Mesodermal cell (in vitro differentiated cells): ENCODE measurements at regions not wholly inside any gene's neighbourhood (a gene's known extent, or its start where the extent isn't known, plus 50 kb on each side); places are given as distances from the start of the nearest gene placed in this dataset.

Experiments
- H3K27ac ChIP-seq: 2 replicates; pipeline ENCODE4 v1.7.0; 2013; ENCODE audit warnings: mild to moderate bottlenecking, low read depth, low read length, moderate library complexity; ENCODE audit not compliant: severe bottlenecking
- H3K36me3 ChIP-seq: 2 replicates; pipeline ENCODE4 v1.7.1; 2013; ENCODE audit warnings: mild to moderate bottlenecking, low read length, moderate library complexity; ENCODE audit not compliant: control insufficient read depth, insufficient read depth
- H3K4me1 ChIP-seq: one replicate; pipeline ENCODE4 v1.7.1; 2013; ENCODE audit warnings: mild to moderate bottlenecking, low read length; ENCODE audit not compliant: insufficient read depth, control insufficient read depth, poor library complexity, severe bottlenecking
- H3K4me3 ChIP-seq: 2 replicates; pipeline ENCODE4 v1.7.0; 2013; ENCODE audit warnings: low read length, control low read depth, mild to moderate bottlenecking; ENCODE audit not compliant: insufficient read depth, poor library complexity, severe bottlenecking; ENCODE audit errors: extremely low read depth
- H3K9me3 ChIP-seq: 2 replicates; pipeline ENCODE4 v1.7.1; 2013; ENCODE audit warnings: mild to moderate bottlenecking, low read length, moderate library complexity; ENCODE audit not compliant: control insufficient read depth
- WGBS, 2 experiments: methylation state at CpG; one replicate each; pipeline ENCODE4 v1.1.5; 2013; ENCODE audit warnings: missing lambda C conversion rate in 2 of 2; ENCODE audit not compliant: insufficient coverage in 2 of 2; 5-methylcytosine and 5-hydroxymethylcytosine counted together

GRCh38 chr2:146489386-146489785, 1355.4 kb upstream of the ACVR2A start:
- Histone ChIP-seq H3K9me3 (peaks cover 2% of the 10 kb centered on the region), H3K36me3 (no peaks in the 10 kb centered on the region), H3K4me1 (no peaks in the 10 kb centered on the region), H3K4me3 (no peak overlapping the region), H3K27ac (no peak overlapping the region)
- WGBS, 2 experiments, result no CpG with 5 or more reads among the region's 1 CpG

DNA sequence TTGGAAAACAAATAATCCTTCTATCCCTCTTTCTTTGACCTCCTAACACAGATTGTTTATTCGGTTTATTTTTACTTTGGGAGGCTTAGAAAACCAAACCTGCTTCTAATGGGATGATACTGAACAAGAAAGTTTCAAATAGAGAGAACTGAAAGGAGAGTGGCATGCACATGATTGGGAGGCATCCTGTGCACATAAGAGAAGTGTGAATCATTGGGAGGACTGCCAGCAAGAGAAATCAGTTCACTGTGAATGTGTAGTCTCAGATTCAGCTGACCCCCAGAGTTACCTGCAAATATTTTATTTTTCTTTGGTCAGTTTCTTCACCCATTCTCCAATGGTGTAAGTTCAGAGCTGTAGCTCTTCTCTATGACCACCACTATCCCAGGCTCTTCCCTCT, 1363.2 kb upstream of the ACVR2A start:
- H3K27ac ChIP-seq, result no peak overlapping the region

DNA sequence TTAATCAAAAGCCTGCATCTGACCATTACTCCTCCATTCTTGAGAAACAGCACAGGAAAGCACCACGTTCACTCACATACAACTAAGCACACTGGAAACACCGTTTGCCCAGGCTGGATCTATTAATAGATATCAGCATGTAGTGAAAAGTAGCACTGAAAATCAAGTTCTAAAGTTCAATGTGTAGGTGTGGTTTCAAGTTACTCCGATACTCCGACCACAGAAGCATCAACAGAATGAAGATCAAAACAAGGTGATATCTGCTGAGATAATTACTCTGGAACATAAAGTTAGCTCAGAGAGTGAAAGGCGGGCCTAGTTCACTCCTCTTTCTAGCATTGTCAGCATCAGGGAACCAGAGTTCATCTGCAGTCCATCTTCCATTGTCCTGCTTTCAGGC, 1367.4 kb upstream of the ACVR2A start:
- WGBS, 2 experiments, result 72 to 87% methylated on average over 3 of the region's 5 CpGs
- H3K36me3 ChIP-seq, result no peaks in the 10 kb centered on the region
- no peak overlapping the region for H3K27ac ChIP-seq
- H3K9me3 ChIP-seq, result no peaks in the 10 kb centered on the region
- no peak overlapping the region for H3K4me3 ChIP-seq
- H3K4me1 ChIP-seq, result no peaks in the 10 kb centered on the region

More for the DNA sequence above, 1363.2 kb upstream of the ACVR2A start:
- 71 to 86% methylated on average over 1 of the region's 1 CpG for WGBS, 2 experiments
- Histone ChIP-seq H3K4me1 (no peaks in the 10 kb centered on the region), H3K36me3 (no peaks in the 10 kb centered on the region), H3K9me3 (no peaks in the 10 kb centered on the region), H3K4me3 (no peak overlapping the region)

GRCh38 chr2:146468578-146468977, 1376.3 kb upstream of the ACVR2A start:
- Histone ChIP-seq H3K27ac (no peak overlapping the region), H3K4me3 (no peak overlapping the region), H3K4me1 (no peaks in the 10 kb centered on the region), H3K36me3 (no peaks in the 10 kb centered on the region), H3K9me3 (no peaks in the 10 kb centered on the region)
- 96 to 100% methylated on average over 2 to 3 of the region's 3 CpGs for WGBS, 2 experiments

DNA sequence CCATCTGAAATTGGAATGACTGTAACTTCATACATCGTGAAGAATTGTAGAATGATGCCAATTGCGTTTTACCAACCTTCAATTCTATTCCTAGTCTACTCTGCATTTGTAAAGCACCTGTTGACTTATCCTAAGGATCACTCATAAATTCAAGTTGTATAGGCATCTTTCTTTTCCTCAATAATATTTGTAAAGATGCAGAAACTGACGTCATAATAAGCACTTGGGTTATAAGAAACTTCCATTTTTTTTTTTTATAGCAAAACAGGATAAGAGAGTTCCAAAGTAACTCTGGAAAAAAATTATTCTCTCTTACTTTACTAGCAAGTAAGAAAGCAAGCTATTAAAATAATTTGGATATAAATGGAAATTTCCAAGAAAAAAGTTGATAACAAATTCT, 1377.4 kb upstream of the ACVR2A start:
- WGBS, 2 experiments, result 67 to 92% methylated on average over 1 to 2 of the region's 3 CpGs
- no peaks in the 10 kb centered on the region for H3K4me1 ChIP-seq

GRCh38 chr2:146465460-146465859, 1379.4 kb upstream of the ACVR2A start:
- Histone ChIP-seq H3K4me1 (no peaks in the 10 kb centered on the region), H3K27ac (no peak overlapping the region), H3K36me3 (no peaks in the 10 kb centered on the region), H3K9me3 (peaks cover 2% of the 10 kb centered on the region), H3K4me3 (no peak overlapping the region)
- WGBS, 2 experiments, result 90 to 98% methylated on average over 5 to 7 of the region's 7 CpGs

More for the DNA sequence above, 1377.4 kb upstream of the ACVR2A start:
- Histone ChIP-seq H3K9me3 (no peaks in the 10 kb centered on the region), H3K4me3 (no peak overlapping the region), H3K36me3 (no peaks in the 10 kb centered on the region), H3K27ac (no peak overlapping the region)

DNA sequence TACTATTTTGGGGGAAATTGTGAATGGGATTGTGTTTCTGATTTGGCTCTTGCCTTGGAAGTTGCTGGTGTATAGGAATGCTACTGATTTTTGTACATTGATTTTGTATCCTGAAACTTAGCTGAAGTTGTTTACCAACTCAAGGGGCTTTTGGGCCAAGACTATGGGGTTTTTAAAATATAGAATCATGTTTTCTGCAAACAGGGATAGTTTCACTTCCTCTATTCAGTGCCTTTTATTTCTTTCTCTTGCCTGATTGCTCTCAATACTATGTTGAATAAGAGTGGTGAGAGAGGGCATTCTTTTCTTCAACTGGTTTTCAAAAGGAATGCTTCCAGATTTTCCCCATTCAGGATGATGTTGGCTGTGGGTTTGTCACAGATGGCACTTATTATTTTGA, 1383.8 kb upstream of the ACVR2A start:
- Histone ChIP-seq H3K4me3 (no peak overlapping the region), H3K36me3 (no peaks in the 10 kb centered on the region), H3K9me3 (peaks cover 12% of the 10 kb centered on the region), H3K27ac (no peak overlapping the region), H3K4me1 (no peaks in the 10 kb centered on the region)

GRCh38 chr2:146458585-146458984, 1386.2 kb upstream of the ACVR2A start:
- no peaks in the 10 kb centered on the region for H3K36me3 ChIP-seq
- no peaks in the 10 kb centered on the region for H3K4me1 ChIP-seq
- H3K9me3 ChIP-seq, result peaks cover 12% of the 10 kb centered on the region

GRCh38 chr2:146457221-146457620, 1387.6 kb upstream of the ACVR2A start:
- Histone ChIP-seq H3K4me1 (no peaks in the 10 kb centered on the region), H3K27ac (no peak overlapping the region), H3K36me3 (no peaks in the 10 kb centered on the region), H3K9me3 (peaks cover 12% of the 10 kb centered on the region), H3K4me3 (no peak overlapping the region)
- WGBS, 2 experiments, result 80% methylated on average over 2 to 3 of the region's 4 CpGs

More at GRCh38 chr2:146458585-146458984, 1386.2 kb upstream of the ACVR2A start:
- Histone ChIP-seq H3K4me3 (no peak overlapping the region), H3K27ac (no peak overlapping the region)

- H3K4me1 ChIP-seq, result no peaks in the 10 kb centered on the region
- no peaks in the 10 kb centered on the region for H3K36me3 ChIP-seq
- peaks cover 9% of the 10 kb centered on the region for H3K9me3 ChIP-seq
- no peak overlapping the region for H3K4me3 ChIP-seq
- WGBS, 2 experiments, result no CpG with 5 or more reads among the region's 1 CpG
- H3K27ac ChIP-seq, result no peak overlapping the region
Measured at GRCh38 chr2:146455325-146455724, 1389.5 kb upstream of the ACVR2A start.

DNA sequence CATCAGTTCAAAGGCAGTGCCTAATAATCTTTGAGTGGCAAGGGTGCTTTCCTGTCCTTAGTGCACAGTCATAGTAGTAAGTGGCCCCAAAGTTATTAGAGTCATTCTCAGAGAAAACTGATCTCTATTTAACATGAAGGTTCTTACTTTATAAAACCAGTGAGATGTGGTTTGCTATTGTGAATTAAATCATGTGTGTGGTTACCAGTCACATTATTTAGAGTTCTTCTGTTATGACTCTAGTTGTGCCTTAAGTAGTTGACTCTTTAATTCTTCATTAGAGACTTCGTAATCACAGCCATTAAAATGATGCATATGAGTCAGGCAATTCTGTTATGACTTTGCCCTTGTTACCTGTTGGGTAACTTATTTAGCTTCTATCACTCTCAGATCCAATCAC, 1392.9 kb upstream of the ACVR2A start:
- Histone ChIP-seq H3K27ac (no peak overlapping the region), H3K4me1 (no peaks in the 10 kb centered on the region), H3K4me3 (no peak overlapping the region), H3K9me3 (no peaks in the 10 kb centered on the region), H3K36me3 (no peaks in the 10 kb centered on the region)
- no CpG with 5 or more reads among the region's 1 CpG for WGBS, 2 experiments

GRCh38 chr2:146450131-146450530, 1394.7 kb upstream of the ACVR2A start:
- H3K27ac ChIP-seq, result no peak overlapping the region
- no peak overlapping the region for H3K4me3 ChIP-seq
- no peaks in the 10 kb centered on the region for H3K4me1 ChIP-seq
- WGBS, 2 experiments, result no CpG with 5 or more reads among the region's 2 CpGs
- H3K9me3 ChIP-seq, result no peaks in the 10 kb centered on the region
- H3K36me3 ChIP-seq, result no peaks in the 10 kb centered on the region
